Cardiac septum (tissue), 1 donor: ENCODE measurements at regions not wholly inside any gene's neighbourhood (a gene's known extent, or its start where the extent isn't known, plus 50 kb on each side); places are given as distances from the start of the nearest gene placed in this dataset.

Source experiments
- DNase-seq: peaks from one replicate; pipeline ENCODE4 v3.0.0-alpha.2; 2020; ENCODE audit warnings: low spot score
- intact Hi-C: fragments of 100-400 bp; cut with DNase I; formaldehyde crosslinking; loops from one replicate; pipeline ENCODE4 v1.14.0; 2022
- donor health status: DM: no; HTN: no; CAD: no.

- intact Hi-C loops = no loop called here
- DNase-seq = no peak
Observed at GRCh38 chr1:70855203-70855602, 192.4 kb downstream of the PTGER3 start.

DNA sequence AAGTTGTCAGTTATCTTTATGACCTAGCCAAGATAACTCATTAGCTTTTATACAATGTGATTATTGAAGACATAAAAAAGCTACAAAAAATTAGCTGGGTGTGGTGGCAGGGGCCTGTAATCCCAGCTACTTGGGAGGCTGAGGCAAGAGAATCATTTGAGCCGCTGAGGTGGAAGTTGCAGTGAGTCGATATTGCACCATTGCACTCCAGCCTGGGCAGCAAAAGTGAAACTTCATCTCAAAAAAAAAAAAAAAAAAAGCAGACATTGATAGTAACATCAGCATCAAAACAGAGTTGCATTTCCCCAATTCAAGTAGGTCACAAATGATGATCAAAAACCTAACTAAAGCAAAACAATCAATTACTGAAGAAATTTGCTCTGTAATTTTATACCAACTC, 191.4 kb downstream of the PTGER3 start:
- no peak for DNase-seq
- intact Hi-C loops = no loop called here

DNA sequence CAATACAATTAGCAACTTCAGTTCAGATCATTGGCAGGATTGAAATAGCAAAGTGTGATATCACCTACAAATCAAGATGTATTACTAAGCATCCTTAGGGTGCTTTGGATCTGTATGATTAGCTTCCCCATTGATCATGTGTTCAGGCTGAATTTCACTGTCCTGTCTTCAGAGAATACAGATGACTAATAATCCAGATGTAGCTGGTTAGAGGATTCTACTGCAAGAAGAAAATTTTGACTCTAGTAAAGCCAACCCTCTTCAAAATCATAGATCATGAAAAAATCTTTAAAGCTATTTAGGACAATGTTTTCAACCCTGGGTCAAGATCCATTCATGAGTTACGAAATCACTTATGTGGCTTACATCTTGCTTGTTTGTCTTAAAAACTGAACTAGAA, 184.4 kb downstream of the PTGER3 start:
- no peak for DNase-seq
- intact Hi-C loops = no loop called here

- intact Hi-C loops = no loop called here
- no peak for DNase-seq
Observed at GRCh38 chr1:70864302-70864701, 183.3 kb downstream of the PTGER3 start.

DNA sequence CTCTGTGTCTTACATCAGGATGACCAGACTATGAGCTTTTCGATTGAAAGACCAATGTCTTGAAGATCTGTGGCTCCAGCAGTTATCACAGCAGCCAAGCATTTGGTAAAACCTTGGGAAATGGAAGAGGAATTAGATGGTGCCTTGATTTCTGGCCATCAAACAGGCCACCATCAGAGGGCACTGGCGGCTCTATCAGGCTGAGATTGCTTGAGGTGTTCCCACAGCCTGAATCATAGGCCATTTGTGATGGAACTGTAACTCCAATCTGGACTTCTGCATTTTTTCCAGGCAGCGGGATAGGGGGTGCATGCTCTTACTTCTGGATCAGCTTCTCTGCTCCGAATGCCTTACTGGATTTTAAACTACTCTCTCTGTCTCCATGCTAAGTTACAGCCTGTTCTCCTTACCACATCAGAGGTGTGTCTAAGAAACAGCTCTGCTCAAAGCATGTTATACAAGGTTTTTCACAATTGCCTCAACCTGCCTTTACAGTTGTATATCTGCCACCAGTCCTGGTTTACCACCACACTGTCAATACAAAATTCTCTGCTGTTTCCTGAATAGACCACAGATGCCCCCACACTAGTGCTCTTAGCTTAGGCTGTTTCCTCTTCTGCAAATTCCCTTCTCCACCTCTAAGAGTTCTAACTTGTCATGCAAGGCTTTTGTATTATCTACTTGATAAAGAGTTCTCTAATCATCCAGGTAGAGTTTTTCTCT, 180.9 kb downstream of the PTGER3 start:
- intact Hi-C loops = no loop called here
- no peak for DNase-seq

- no peak for DNase-seq
- intact Hi-C loops = no loop called here
Observed at GRCh38 chr1:70871790-70872189, 175.8 kb downstream of the PTGER3 start.

GRCh38 chr1:70874063-70874462, 173.6 kb downstream of the PTGER3 start:
- DNase-seq = no peak
- intact Hi-C loops = no loop called here

GRCh38 chr1:70874818-70875217, 172.8 kb downstream of the PTGER3 start:
- intact Hi-C loops = no loop called here
- no peak for DNase-seq

DNA sequence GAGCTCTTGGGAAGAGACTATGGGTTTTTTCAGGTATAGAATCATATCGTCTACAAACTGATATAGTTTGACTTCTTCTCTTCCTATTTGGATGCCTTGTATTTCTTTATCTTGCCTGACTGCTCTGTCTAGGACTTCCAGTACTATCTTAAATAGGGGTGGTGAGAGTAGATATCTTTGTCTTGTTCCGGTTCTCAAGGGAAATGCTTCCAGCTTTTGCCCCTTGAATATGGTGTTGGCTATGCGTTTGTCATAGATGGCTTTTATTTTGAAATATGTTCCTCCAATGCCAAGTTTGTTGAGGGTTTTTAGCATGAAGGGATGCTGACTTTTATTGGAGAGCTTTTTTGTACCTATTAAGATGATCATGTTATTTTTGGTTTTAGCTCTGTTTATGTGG, 170.3 kb downstream of the PTGER3 start:
- intact Hi-C loops = no loop called here
- DNase-seq = no peak

- no peak for DNase-seq
- intact Hi-C loops = no loop called here
Observed at GRCh38 chr1:70887936-70888335, 159.7 kb downstream of the PTGER3 start.

DNA sequence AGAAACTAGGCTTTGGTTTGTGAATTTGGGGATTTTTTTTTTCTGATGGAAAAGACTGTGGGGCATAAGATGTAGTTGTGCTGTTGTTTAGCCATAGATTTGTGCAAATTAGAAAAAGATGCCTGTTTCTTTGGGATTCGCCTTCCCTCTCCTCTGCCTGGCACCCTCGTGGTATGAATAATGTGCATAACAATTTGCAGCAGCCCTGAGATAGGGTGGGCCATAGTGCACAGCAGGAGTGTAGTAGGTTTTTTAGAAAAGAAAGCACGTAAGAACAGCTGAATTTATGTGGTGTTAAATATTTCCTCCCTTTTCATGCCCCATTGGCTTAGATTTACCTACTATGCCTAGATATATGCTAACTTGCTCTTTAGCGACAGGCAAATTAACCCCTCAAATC, 158.9 kb downstream of the PTGER3 start:
- intact Hi-C loops = no loop called here

GRCh38 chr1:70890408-70890807, 157.2 kb downstream of the PTGER3 start:
- no peak for DNase-seq
- intact Hi-C loops = loop anchor here (10.0 kb wide), 1 partner anchor 206 kb away; no protein-coding TSS in a partner anchor

More for the DNA sequence above, 158.9 kb downstream of the PTGER3 start:
- no peak for DNase-seq

DNA sequence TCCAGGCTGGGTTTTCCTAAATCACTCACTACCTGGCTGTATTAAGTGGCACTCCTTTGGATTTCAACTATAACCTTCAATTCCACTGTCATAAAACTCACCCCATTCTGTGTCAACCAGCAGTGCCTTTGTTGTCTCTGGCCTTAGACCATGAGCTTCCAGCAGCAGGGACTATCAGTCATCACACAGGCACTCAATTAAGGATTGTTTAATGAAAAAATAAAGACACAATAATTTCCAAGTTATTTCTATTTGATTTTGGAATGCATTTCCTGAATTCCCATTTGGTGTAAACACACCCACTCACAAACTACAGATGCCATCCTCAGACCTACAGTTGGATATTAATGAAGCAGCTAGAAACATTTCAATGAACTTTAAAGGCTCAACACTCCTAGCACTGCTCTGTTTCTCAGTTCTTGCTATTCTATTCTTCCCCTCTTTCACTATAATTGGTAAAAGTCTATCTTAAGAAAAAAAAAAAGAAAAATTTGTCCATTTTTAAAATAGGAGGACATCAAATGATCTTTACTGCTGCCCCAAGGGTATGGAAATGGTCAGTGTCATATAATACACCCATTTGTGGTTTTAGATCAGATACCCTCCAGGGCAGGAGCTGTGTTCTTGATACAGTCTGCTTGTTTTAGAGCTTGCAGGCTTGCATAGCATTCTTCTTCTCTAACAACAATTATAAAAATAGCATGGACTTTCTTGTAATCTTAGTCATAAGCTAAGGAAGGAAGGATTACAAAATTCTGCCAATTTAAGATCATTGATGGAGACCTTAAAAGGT, 156.4 kb downstream of the PTGER3 start:
- intact Hi-C loops = loop anchor here (10.0 kb wide), 1 partner anchor 206 kb away; no protein-coding TSS in a partner anchor
- no peak for DNase-seq

DNA sequence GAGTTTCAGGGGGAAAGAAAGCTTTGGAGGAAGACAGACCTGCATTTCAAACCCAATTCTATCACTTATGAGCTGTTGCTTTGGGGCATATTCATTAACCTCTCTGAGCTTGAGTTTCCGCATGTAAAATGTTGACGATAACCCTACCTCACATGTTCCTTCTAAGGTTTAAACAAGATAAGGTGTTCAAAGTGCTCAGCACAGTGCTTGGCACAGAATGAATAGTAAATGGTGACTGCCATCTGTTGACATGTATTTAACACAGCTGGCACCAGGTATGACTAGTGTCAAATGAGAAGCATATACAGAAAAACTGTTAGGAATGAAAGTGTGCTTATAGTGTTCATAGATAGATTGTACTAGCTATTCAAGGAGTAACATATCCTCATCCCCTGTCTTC, 155.5 kb downstream of the PTGER3 start:
- DNase-seq = no peak
- intact Hi-C loops = loop anchor here (10.0 kb wide), 1 partner anchor 207 kb away; no protein-coding TSS in a partner anchor

GRCh38 chr1:70892930-70893329, 154.7 kb downstream of the PTGER3 start:
- no peak for DNase-seq
- intact Hi-C loops = loop anchor here (10.0 kb wide), 1 partner anchor 208 kb away; no protein-coding TSS in a partner anchor

DNA sequence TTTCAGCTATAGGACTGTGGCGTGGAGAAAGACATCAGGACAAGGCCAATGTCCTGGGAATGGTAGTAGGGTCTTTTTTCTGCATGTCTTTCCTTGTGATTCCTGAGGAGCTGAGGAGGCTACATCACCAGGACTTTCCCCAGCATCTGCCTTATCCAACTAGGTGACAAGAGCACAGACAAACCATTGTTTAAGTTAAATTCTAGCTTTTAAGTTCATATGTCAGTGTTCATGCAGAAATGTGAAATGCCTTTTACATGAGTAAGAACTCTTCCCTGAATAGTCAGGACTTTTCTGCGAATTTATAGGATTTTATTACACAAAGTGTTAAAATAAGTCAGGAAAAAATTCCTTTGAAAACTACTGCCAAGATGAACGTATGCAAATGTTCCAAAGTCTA, 154.2 kb downstream of the PTGER3 start:
- no peak for DNase-seq
- intact Hi-C loops = loop anchor here (10.0 kb wide), 1 partner anchor 209 kb away; no protein-coding TSS in a partner anchor

GRCh38 chr1:70895531-70895930, 152.1 kb downstream of the PTGER3 start:
- intact Hi-C loops = loop anchor here (10.0 kb wide), 1 partner anchor 211 kb away; no protein-coding TSS in a partner anchor
- no peak for DNase-seq

DNA sequence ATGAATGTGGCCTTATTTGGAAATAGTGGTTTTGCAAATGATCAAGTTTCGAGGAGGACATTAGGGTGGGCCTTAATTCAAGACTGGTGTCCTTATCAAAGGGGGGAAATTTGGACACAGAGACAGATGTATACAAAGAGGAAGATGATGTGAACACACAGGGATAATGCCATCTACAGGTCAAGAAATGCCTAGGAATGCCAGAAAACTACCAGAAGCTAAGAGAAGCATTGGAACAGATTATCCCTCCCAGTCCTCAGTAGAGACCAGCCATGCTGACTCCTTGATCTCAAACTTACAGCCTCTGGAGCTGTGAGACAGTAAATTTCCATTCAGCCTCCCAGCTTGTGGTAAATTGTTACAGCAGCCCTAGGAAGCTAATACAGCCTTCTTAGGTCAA, 151.4 kb downstream of the PTGER3 start:
- intact Hi-C loops = loop anchor here (10.0 kb wide), 1 partner anchor 211 kb away; no protein-coding TSS in a partner anchor
- DNase-seq = no peak

DNA sequence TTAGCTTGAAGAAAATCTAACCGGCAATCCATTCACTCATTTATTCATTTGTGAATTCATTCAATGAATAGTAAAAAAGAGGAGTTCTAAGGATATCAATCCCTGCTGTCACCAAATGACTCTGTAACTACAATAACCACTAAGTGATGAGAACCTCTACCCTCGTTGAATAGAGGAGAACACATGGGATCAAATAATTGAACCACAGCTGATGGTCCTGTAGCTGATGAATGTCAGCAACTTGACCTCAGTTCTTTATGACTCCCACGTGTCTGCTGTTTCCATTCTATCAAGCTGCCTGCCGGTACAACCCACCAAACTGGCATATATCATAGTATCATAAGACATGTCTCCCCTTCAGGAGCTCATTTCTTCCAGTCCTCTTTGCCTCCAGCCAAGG, 150.3 kb downstream of the PTGER3 start:
- no peak for DNase-seq
- intact Hi-C loops = loop anchor here (10.0 kb wide), 1 partner anchor 212 kb away; no protein-coding TSS in a partner anchor

DNA sequence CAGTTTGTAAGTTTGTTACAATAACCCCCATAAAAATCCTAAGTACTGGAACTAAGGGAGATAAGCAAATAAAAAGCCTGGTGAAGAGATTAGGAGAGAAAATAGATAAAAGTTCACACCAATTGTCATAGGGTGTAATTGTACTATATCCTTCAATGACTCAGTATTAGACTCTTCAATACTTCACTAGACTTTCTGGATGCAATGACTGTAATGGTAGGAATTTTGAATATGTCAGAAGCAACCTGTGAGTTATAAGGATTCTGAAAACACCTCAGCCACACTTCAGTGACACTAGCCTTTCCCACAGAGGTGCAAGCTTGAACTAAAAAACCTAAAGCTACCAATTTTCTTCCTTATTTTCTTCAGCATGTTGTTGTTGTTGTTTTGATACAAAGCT, 147.9 kb downstream of the PTGER3 start:
- intact Hi-C loops = loop anchor here (10.0 kb wide), 1 partner anchor 215 kb away; no protein-coding TSS in a partner anchor
- no peak for DNase-seq

DNA sequence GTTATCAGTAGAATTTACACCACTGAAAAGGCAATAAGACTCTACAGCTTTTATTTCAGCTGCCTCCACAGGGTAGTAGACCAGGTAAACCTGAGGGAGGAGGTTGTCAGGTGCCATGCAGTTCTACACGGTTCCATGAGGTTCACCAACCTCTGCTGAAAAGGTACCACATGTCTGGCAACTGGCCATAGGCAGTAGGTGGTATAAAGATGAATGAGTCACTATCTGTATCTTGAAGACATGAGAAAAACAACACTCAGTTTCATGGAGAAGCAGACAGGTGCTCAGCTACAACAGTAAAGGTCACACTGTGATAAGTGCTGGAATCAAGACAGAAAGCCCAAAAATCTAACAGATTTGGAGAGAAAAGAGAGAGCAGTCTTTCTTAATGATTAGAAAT, 145.4 kb downstream of the PTGER3 start:
- DNase-seq = no peak
- intact Hi-C loops = no loop called here
